GM21423 (cell line): ENCODE measurements at regions not wholly inside any gene's neighbourhood (a gene's known extent, or its start where the extent isn't known, plus 50 kb on each side); places are given as distances from the start of the nearest gene placed in this dataset.
A peak's percentile ranks its signal among the peaks of the same experiment; 100 is the strongest.
"Not testable (repeated sequence)": the region's sequence is repeated elsewhere in the genome, so short reads cannot be mapped to it uniquely, and the experiment has no call there.

Source experiments
- ATAC-seq: cut with Tn5 transposase; IDR thresholded peaks from one replicate; pipeline ENCODE4 v1.9.1; 2021; ENCODE audit warnings: mild to moderate bottlenecking, moderate library complexity; ENCODE audit not compliant: unreplicated experiment

DNA sequence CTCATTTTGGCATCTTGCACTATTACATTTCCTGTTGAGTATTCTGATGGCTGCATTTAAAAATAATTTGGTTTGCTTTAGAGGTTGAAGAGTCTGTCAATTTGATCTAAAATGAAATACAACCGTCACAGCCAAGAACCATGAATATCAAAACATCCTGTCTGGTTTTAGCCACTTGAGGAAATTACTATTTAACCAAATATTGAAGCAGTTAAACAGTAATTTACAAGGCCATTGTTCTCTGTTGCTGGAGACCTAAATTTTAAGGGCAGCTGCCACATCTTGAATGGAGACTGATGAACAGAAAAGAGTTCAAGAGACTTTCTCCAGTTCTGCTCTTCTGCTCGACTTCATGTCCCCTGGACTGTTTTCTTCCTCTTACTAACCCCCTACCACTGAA is 549.4 kb downstream of the LRRC70 start:
- ATAC-seq = peak; percentile 50

DNA sequence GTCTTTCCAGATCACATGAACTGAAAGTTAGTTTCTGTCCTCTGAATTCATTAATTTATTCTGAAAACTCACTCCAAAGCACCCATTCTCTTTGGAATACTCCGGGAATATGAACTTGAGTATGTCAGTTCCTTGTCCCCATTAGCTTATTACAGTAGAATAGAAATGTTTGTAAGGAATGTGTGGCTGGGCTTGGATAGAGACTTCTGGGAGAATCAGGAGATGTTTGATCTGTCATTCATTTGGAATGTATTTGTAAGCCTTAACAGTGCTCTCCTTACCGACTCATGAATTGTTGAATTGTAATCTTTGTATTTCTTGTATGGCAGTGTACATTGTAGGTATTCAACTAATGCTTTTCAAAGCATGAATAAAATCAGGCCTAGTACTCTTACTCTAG is 548.4 kb downstream of the LRRC70 start:
- no peak for ATAC-seq

DNA sequence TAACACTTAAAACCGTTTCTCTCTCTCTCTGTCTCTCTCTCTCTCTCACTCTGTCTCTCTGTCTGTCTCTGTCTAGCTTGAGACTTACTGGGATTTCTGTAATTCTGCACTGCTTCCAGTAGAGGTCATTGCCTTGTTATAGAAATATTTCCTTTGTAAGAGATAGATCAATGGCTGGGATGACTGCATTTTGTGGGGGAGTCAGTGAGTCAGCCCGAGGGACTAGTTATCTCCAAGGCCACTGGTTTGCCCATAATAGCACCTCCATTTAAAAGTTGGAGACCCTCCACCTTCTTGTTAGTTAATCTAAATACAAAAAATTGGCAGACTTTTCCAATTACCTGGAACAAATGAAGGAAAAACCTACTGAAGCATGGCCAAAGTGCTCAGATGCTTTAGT is 547.2 kb downstream of the LRRC70 start:
- ATAC-seq = peak; percentile 76

DNA sequence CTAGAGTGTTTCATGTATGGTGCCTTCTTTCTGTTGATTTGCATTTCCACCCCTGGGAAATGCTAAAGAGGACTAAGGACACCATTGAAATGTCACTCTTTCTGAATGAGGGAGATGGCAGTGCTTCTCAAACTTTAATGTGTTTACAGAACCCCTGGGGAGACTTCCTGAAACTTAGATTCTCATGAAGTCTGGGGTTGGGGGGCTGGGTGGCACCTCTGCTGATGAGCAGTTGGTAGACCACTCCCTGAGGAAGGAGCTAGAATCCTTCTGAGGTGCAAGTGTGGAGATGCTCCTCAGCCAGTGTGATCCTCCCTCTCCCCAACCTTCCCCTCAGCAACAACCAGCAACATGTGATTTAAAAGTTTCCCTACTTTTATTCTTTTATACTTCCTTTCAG is 546.8 kb downstream of the LRRC70 start:
- ATAC-seq = peak; percentile 3

DNA sequence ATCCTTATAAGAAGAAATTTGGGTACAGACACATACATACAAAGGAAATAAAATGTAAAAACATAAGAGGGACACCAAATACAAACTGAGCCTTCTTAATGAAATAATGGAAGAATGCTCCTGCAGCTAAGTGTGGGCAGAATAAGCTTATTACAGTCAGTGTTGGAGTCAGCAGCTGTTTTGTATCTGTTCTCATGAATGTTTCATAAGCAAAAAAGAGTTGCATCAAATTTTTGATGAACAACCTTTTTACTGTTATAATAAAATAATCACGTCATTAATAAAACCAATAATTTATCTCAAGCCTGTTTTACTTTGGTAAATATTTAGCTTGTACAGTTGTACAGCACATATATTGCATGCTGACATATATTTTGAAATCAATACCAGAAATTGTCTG is 545.6 kb downstream of the LRRC70 start:
- no peak for ATAC-seq

DNA sequence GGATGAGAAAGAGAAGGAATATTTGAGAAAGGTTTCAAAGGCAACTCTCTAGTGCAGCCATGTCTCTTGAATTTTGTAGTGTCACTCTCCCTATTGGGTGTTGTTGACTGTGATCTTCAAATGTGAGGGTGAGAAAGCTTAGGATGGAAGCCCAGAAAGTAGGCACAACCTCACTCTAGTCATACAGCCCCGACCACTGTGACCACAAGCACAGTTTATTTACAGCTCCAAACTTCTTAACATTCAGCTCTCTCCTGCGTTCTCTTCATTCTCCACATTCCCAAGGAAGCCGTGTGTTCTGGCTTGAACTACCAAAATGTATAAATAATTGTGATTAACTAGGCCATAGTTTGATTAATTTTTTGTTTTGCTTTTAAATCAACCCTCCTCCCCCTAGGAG is 542.9 kb downstream of the LRRC70 start:
- no peak for ATAC-seq

DNA sequence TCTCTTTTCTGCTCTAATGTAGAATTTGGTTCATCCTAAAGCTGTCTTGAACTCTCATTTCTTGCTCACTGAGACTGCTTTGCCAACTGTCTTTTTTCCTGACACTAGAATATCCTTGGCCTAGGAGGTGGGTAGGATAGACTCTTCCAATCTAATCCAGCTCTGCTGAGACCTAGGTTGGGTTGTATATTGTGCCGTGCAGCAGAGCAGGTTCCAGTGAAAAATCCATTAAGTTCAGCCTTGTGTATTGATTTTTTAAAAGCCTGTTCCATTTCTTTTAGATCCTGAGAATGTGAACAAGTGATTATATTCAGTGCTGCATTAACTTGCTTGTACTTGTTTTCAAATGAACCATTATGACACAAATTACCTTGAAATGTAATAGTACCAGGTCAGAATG is 539.6 kb downstream of the LRRC70 start:
- no peak for ATAC-seq

DNA sequence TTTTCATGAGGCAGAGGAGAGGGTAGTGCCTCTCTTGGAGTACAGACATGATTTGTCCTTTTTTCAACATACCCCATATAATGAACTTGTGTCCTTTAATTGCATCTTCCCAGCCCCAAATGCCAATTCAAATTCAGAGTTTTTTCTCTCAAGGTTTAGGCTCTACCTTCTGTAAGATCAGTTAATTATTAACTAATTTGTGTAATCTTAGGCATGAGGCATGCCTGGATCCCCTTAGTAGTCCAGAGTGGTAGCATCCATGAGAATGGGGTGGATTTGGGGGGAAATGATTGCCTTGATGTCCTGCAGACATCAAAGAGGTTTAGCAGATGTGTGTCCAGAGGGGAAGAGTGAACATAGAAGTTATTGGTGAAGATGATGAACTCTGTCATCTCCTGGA is 533.3 kb downstream of the LRRC70 start:
- no peak for ATAC-seq

DNA sequence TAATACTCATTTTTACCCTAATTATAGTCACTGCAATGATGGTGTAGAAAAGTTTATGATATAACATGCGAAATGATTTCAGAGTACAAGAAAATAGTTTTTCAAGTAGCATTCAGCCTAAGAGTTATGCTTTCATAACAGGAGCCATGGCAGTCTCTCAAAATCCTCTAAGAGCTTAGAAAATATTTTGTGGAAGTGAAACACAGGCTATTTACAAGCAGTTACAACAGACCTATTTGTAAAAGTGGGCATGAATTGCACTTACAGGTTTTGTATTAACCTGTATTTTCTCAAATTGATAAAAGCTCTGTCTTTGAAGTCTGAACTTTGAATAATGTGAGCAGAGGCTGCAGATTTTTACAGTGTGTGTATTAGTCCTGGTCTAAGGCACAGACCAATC is 523.3 kb downstream of the LRRC70 start:
- no peak for ATAC-seq

DNA sequence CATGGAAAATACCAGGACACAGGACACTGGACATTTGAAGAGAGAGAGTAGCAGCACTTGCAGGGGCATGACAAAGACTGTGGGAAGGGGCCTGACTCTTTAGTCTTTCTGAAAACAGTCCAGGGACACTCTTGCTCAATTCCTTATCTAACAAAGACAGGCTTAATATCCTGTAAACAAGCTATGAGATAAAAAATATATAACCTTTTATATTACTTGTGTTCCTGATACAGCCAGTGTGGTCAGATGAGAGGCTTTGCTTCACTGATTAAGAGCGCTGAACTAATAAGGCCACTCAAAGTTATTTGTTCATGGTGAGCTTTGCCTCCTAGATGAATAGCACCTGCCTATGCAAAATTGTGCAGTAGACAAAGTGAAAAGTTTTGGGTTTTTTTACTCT is 518.7 kb downstream of the LRRC70 start:
- no peak for ATAC-seq

DNA sequence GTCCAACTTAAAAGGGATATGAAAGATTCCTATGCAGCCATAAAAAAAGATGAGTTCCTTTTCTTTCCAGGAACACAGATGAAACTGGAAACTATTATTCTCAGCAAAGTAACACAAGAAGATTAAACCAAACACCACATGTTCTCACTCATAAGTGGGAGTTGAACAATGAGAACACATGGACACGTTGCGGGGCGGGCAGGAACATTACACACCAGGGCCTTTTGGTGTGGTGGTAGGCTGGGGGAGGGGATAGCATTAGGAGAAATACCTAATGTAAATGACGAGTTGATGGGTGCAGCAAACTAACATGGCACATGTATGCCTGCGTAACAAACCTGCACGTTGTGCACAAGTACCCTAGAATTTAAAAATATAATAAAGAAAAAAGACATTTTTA is 516.1 kb downstream of the LRRC70 start:
- ATAC-seq = no peak

DNA sequence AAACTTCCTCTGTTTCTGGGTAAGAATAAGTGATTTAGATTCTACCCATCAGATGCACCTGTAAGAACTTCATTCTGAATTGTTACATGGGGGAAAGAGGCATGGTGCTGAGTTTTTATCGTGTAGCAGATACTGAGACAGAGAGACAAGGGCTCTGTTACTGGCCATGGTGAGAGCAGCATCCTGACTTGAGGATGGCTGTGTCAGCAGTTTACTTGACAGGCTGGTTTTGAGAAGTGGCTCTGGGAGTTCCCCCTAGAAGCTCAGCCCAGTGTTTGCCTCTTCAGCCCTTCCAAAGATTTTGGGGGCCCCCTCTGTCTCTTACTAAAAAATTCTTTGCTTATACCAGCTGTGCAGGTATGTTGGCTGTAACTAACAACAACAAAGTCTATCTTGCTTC is 510.5 kb downstream of the LRRC70 start:
- no peak for ATAC-seq

DNA sequence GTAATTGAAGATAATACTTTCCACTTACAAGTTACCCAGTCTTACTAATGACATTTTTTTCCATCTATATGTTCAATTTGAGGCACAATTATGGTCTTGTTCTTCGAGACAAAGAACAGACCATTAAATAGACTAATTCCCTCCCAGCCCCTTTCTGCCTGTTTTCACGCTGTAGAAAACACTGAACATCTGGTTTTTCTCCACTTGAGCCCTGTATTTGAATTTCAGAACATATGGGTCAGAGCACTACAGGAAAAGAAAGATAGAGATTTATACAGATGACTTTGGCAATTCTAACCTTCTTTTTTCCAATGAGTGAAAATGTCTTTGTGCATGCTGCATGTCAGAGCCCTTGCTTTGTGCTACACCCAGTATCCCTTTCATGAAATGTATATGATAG is 506.9 kb downstream of the LRRC70 start:
- ATAC-seq = no peak

DNA sequence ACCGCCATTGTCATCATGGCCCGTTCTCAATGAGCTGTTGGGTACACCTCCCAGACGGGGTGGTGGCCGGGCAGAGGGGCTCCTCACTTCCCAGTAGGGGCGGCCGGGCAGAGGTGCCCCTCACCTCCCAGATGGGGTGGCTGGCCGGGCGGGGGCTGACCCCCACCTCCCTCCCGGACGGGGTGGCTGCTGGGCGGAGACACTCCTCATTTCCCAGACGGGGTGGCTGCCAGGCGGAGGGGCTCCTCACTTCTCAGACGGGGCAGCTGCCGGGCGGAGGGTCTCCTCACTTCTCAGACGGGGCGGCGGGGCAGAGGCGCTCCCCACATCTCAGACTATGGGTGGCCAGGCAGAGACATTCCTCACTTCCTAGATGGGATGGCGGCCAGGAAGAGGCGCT is 505.1 kb downstream of the LRRC70 start:
- ATAC-seq = not testable (repeated sequence)

DNA sequence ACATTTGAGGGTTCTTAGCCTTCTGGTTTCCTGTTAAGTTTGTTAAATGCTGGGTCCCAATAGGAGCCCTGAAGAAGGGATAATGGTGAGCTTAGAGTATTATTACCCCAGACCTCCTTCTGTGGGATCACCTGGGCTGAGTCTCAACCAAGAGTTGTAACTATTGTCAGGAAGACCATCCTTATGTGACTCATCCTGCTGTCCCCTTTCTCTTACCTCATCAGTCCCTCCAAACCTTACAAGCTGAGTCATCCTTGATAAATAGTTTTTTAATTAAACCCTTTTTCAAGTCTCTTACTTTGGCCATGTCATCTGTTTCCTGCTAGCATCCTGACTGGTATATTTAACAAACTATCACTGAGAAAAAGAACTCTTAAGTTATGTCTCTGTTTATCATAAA is 502.8 kb downstream of the LRRC70 start:
- ATAC-seq = no peak

DNA sequence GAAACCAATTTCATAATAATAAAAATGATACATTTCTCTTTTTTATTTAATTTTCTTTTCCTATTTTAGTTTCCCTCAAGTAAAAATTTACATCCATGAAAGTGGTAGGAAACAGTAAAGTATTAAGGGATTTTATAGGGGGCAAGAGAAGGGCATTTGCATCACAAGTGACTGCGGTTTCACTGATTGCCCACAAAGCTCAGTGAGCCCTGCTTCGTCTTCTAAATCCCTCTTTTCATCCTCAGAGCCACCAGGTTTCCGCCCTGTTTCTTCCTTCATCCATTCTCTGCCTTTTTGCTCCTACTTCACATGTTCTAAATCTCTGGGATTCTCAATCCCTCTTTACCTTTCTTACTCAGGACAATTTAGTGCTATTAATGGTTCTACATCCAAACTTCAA is 491.4 kb downstream of the LRRC70 start:
- no peak for ATAC-seq

DNA sequence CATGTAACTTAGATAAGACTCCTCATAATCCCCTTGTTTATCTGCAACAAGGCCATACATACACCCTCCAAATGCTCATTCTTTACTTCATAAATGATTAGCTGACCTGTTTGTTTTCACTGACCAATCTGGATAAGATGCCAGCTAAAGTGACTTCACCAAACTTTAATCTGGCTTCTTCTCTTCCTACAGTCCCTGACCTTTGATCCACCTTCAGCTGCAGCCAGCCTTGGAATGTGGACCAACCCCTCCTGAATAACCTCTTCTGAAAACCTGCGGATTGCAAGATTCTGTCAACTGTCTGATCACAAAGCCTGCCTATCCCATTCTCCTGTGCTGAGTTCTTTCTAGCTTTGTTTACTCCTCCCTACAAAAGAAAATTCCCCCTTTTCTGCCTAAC is 476.8 kb downstream of the LRRC70 start:
- no peak for ATAC-seq

DNA sequence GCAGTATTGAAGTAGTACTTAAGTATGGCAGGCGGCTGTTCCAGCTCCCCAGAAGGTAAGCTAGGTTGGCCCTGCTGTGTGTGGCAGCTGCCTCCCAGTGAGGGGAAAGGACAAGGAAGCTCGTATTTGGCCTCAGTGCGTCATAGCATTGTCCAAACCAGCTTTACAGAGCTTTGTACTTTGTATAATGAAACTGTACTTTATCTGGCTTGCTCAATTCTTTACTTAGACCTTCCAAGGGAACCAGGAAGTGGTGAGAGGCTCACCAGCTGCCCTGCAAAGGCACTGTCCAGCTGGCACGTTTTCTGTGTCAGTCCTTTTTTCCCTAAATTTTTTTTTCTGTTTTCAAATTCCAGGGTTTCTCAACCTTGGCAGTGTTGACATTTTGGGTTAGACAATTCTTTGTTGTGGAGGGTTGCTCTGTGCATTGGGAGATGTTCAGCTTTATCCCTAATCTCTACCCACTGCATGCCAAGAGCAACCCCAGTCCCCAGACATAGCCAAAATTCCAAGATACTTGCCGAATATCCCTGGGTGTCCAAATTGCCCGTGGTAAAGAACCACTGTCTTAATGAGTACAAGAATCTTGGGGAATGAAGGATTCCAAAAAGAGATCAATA is 474.5 kb downstream of the LRRC70 start:
- ATAC-seq = no peak

DNA sequence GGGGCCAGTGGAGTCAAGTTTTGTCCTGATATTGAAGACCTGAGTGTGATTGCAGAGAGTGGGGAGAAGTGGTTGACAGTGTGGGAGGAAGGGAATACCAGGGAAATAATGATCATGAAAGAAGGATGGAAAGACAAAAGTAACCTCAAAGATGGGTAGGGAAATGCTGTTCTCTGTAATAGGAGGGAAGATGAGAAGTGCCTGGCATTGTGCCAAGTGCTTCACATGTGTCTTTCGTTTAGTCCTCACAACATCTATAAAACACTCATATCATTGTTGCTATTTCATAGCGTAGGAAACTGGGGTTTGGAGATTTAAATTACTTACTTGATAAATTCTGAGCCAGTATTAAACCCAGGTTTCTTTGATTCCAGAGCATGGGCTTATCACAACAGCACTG is 472.3 kb downstream of the LRRC70 start:
- ATAC-seq = no peak

DNA sequence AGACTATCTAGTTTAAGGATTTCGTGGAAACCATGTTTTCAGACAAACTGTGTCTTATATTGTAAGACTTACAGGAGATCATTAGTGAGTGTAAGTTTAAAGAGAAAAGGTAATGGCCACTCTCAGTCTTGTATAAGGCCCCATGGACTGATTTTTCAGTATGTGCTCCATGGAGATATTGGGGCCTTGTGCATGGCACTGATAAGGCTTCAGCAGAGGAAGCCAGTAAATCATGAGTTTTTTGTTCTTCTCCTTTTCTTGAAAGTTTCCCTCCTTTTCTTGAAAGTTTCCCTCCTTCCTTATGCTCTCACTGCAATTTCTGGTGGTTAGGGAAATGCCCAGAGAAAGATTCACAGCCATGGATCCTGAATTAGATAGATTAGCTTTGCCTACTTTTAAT is 471.3 kb downstream of the LRRC70 start:
- ATAC-seq = no peak

DNA sequence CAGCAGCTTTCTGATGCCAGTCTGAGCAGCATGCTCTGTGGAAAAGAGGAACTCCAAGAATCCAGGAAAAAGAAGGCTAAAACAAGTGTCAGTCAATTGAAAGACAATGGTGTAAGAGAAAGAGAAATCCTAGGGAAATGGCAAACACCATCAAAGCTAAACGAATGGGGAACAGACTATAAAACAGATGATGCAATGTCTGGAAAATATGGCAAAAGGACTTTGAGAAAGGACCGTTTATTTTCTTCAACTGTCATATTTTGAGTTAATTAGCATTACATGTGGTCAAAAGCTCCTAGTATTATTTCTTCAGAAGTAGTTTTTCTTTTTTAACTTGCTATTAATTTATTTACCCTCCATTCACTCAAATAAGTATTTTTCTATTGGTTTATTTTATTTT is 465.2 kb downstream of the LRRC70 start:
- ATAC-seq = no peak

DNA sequence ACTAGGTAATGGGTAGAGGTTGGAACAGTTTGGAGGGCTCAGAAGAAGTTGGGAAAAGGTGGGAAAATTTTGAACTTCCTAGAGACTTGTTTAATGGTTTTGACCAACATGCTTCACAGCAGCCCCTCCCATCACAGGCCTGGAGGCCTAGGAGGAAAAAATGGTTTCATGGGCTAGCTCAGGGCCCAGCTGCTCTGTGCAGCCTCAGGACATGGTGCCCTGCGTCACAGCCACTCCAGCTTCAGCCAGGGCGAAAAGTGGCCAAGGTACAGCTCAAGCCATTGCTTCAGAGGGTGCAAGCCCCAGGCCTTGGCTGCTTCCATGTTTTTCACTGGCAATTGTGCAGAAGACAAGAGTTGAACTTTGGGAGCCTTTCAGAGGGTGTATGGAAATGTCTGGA is 453.7 kb downstream of the LRRC70 start:
- ATAC-seq = no peak

DNA sequence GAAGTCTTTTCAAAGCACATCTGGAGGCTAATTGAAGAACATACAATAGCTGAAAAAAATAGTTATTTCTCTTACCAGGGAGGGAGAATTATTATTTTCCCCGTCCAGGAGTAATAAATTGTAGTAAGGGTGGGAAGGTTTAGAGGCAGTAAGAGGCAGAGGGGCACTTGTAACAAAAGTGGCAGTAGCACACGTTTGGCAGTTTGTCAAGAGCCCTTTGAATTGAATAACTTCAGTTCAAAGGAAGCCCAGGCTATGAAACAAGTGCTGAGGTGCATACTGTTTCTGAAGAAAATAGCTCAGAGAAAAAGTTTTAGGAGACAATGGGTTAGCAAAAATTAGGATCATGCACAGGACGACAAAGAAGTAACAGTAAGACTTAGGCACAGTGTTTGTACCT is 451.3 kb downstream of the LRRC70 start:
- no peak for ATAC-seq

DNA sequence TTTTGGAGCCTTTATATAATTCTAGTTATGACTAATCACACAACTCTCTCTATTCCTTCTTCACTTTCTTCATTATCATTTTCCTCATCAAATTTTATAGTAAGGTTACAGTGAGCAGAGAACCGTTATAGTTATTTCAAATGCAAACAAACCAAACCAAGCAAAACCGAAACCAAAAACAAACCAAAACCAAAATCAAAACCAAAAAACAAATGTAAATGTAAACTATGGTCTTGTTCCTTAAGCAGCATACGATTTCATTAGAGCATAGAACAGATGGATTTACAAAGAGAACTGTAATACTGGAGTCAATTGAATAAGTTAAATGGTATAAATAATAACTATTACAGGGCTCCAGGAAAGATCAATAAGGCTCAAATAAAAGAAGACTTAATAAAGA is 447.1 kb downstream of the LRRC70 start:
- no peak for ATAC-seq
